HL-60 (cell line): ENCODE measurements at regions not wholly inside any gene's neighbourhood (a gene's known extent, or its start where the extent isn't known, plus 50 kb on each side); places are given as distances from the start of the nearest gene placed in this dataset.

Experiments used
- CTCF ChIP-seq: IDR thresholded peaks from one replicate; pipeline ENCODE4 v1.5.1; 2011; ENCODE audit warnings: low read length, control low read depth, inconsistent platforms; ENCODE audit not compliant: insufficient read depth
- REST ChIP-seq: IDR thresholded peaks from 2 replicates; pipeline ENCODE4 v1.6.1; 2012; ENCODE audit warnings: low read depth; ENCODE audit not compliant: insufficient replicate concordance
- SPI1 ChIP-seq: IDR thresholded peaks from 2 replicates; pipeline ENCODE4 v1.6.1; 2012; ENCODE audit warnings: low read depth, mild to moderate bottlenecking, borderline replicate concordance

- TF ChIP-seq CTCF (no peak), SPI1 (no peak), REST (no peak)
Observed at GRCh38 chr6:114995526-114995925, 652.7 kb upstream of the HS3ST5 start.
